GM19043 (cell line): ENCODE measurements at regions not wholly inside any gene's neighbourhood (a gene's known extent, or its start where the extent isn't known, plus 50 kb on each side); places are given as distances from the start of the nearest gene placed in this dataset.

Source experiments
- ATAC-seq: cut with Tn5 transposase; IDR thresholded peaks from one replicate; pipeline ENCODE4 v1.9.1; 2021; ENCODE audit warnings: low read depth; ENCODE audit not compliant: unreplicated experiment

- ATAC-seq, result no peak
Observed at GRCh38 chr9:85215416-85215815, 526.3 kb downstream of the AGTPBP1 start.

DNA sequence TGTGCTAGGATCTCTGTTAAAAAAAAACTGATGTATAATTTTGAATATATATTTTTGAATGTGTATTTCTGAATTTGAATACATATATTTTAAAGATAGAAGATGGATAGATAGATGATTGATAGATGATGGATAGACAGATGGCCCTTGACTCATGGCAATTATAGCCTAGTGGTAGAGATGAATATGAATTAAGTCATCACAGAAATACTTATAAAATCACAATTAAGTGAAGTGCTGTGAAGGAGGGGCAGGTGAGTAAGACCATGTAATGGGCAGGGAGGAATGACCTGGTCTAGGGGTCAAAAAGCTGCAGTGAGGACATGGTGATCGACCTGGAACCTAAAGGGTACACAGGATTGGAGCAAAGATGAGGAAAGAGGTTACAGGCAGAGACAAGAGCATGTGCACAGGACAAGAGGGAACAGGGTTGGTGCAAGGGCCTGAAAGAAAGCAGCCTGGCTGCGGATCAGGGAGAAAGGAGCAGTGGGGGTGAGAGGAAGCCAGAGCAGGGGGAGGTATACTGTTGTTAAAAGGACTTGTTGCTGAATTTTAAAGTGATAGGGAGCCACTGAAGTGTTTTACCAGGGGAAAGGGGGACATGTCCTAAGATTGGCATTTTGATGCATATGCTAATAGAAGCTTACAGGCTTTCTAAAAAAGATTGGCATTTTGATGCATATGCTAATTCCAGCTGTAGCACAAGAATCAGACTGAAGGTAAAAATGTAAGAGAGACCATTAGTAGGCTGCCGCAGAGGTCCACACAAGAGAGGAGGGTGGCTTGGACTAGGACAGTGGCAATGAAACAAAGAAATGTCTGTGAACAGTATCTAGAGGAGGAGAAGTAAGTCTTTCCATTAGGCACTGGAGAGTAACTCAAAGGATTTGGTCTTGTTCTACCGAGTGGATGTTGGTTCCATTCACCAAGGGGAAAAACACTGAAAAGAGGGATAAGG lies 527.8 kb downstream of the AGTPBP1 start:
- ATAC-seq, result no peak

GRCh38 chr9:85212887-85213286 lies 528.9 kb downstream of the AGTPBP1 start:
- no peak for ATAC-seq

DNA sequence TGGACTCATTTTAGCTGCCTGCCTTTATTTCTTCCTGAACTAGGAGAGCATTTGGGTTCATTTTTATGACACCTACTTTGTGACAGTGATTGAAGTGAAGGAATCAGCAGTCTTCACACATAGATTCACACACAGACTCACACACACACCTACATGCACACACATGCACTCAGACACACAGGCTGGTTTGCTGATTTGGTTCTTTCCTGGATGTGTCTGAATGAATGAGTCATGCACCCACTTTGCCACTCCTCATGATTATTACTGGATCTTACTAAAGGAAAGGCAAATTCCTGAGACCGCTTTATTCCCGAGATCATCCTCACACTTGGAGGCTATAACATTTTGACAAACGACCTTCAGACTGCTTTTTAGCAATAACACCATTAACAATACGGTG lies 529.5 kb downstream of the AGTPBP1 start:
- no peak for ATAC-seq

DNA sequence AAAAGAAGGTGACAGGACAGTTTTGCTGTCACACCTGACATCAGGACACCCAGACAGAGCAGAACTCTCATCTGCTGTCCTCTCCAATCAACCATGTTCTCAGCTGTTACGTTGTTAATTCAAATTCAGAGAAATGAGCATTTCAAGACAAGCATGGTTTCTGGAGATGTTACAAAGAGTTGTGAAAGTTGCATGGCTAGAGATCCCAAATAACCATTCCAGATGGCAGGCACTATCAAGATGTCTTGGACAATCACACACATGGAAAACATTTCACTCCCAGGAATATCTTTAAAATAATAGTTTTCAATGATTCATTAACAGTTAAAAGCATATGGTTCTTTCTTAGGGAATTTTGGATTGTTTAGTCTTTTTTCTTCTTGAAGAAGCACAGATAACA lies 533.1 kb downstream of the AGTPBP1 start:
- no peak for ATAC-seq

DNA sequence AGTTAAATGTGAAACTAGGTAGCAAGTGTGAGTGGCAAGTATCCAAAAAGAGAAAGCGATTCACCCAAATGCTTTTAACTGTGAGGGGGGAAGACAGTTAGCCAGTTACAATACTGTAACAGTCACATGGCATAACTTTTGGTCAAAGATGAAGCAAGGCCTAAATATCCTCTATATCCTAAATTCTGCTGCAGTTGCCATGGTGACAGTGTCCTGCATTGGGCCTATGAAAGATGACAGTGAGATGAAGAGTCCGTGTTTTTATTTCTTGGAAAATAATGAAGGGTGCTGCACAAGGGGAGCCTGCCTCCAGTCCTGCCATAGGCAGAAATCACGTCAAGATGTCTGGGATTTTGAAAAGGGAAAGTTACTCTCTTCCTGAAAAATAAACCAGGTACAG lies 534.6 kb downstream of the NTRK2 start:
- ATAC-seq, result no peak

GRCh38 chr9:85202596-85202995 lies 533.1 kb downstream of the NTRK2 start:
- ATAC-seq, result no peak

DNA sequence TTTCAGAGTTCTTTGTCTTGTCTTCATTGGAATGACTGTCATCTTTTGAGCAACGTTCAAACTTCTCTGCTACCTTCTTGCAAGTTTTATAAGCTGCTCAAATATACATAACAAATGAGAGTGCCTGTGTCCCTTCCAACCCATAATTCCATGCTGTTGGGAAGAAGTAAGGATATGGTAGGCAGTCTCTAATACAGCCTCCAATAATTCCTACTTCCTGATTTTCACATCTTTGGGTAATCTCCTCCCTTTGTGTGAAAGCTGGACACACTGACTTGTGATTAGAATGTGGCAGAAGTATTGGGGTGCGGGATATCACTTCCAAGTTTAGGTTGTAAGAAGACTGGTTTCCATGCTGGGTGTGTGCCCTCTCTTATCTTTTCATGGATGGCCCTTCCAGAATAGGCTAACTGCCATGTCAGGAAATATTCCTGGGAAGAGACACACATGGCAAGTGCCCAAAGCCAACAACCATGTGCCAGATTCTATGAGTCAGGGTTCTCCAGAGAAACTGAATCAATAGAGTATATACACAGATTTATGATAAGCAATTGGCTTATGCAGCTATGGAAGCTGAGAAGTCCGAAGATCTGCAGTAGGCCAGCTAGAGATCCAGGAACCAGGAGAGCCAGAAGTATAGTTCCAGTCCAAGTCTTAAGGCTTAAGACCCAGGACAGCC lies 531.3 kb downstream of the NTRK2 start:
- no peak for ATAC-seq

- no peak for ATAC-seq
Observed at GRCh38 chr9:85199866-85200495, 530.5 kb downstream of the NTRK2 start.

DNA sequence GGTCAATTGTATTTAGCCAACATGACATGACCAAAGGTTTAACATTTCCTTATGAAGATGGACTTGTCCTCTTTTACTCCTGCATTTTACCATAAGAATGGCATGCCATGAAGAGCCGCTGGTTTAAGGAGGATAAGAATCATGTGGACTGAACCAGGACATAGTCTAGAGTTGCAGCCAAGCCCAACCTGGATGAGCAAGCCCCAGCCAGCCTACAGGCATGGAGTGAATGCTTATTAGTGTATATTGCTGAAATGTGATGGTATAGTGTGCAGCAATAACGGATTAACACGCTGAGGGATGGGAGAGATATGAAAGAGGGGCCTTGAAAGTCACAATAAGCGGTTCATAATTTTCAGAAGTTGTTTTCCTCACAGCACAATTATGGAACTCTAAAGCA lies 523.2 kb downstream of the NTRK2 start:
- ATAC-seq, result no peak

GRCh38 chr9:85186218-85186585 lies 516.7 kb downstream of the NTRK2 start:
- ATAC-seq, result no peak

- no peak for ATAC-seq
Observed at GRCh38 chr9:85185486-85186217, 516.1 kb downstream of the NTRK2 start.

GRCh38 chr9:85182383-85182782 lies 512.9 kb downstream of the NTRK2 start:
- no peak for ATAC-seq

DNA sequence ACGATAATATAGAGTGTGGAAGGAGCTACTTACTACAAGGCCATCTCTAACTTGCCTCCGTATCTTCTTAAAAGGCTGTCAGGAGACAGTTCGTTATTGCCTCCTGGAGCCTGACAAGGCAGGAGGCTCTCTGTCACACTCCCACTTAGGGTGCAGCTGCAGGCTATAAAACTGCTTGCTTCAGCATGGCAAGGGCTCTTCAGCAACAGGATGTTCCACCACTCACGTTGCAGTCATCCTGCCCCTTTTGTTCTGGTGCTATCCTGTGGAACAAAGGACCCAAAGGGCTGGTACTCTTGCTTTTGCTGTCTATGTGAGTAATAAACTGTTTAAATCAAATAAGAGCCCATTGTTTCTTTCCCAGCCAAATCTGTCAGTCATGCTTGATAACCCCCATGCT lies 508.9 kb downstream of the NTRK2 start:
- ATAC-seq, result no peak

GRCh38 chr9:85173967-85174366 lies 504.4 kb downstream of the NTRK2 start:
- no peak for ATAC-seq

DNA sequence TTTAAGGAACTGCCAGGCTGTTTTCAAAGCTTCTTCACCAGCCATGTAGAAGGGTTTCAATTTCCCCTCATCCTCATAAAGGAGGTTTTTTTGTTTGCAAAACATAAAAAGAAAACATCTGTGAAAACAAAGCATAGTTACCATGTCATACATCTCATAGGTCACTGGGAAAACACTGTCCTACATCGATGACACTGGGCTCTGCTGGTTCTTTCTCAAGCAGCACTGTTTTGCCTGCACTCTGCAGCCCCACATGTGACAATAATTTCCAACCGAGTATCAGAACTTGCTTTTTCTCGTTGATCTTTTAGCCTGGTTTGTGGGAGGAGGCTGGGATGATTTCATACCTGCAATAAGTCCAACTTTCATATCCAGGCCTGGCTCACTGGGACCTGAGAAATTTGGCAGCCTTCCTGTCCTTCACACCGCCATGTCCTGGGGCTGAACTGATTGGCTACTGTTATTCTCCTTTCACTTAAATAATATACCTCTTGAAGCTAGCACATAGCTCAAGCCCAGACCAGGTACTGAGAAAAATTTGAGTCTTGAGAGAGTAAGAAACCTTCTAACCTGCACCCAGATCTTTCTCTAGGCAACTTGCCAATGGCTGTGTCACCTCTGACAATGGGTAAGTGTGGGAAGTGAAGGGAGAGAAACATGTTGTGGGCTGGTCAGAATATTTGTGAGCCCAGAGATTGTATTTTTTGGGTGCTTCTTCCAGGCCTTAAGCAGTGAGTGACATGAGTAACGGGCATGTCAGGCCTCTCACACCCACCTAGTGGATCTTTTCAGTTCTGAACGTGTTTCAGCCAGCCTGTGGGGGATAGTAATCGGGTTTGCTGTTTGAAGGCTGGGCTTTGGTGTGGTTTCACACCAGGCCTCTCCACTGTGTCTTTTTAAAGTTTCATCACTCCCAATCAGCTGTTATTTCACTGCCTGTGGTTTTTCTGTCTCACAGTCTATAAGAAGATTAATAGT lies 502.8 kb downstream of the NTRK2 start:
- no peak for ATAC-seq

GRCh38 chr9:85171163-85171562 lies 501.6 kb downstream of the NTRK2 start:
- ATAC-seq, result no peak

GRCh38 chr9:85168412-85168811 lies 498.9 kb downstream of the NTRK2 start:
- no peak for ATAC-seq

DNA sequence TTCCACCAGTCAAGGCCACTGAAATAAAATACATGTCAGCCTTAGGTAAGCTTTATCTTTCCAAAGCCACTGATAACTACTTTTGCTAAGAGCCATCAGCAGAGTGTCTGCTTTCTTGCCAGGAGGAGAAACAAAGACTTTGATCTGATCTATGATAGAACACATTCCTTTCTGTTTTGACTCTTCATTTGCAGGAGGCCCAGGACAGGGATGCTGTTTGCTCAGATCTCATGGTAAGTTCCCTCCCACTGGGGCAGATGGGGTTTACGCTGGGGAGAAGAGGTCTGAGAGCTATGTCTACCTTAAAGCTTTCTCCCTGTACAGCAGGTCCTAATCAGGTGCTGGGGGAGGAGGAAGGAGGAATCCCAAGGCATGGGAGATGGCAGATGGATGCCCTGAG lies 497.6 kb downstream of the NTRK2 start:
- no peak for ATAC-seq

DNA sequence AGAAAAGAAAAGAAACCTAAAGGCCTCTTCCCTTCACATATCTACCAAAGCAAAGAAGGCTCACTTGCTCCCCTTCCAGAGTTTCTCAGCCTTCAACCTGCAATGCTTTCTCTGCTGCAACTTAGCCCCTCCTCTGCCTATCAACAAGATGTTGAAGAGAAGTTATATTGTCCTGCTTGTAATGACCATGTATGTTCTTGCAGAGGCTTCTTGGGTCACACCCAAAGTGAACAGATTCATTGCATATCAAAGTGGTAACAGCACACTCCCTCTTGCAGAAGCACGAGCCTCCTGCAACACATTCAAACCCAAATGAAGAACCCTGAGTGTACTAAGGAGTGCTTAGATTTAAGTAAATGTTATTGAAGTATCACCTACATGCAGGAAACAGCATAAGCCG lies 494.3 kb downstream of the NTRK2 start:
- no peak for ATAC-seq
